MCF 10A (cell line): ENCODE measurements at regions not wholly inside any gene's neighbourhood (a gene's known extent, or its start where the extent isn't known, plus 50 kb on each side); places are given as distances from the start of the nearest gene placed in this dataset.

ENCODE experiments used
- BruUV-seq: library from RNA; stranded (reverse); fragments of 400-500 nt; replicated peaks from 2 replicates; lab custom pipeline; 2021; lab: Mats Ljungman, UMichigan
- CTCF ChIA-PET: fragments of 300-600 bp; sonication (Branson Sonifier 250); formaldehyde crosslinking; extraction: SDS; loops from one replicate; lab custom pipeline; 2021; ENCODE audit warnings: antibody characterized with exemption, inconsistent platforms; lab: Yijun Ruan, JAX
- POLR2A ChIA-PET: fragments of 300-600, 350-650 bp; sonication (Branson Sonifier 250); formaldehyde crosslinking; extraction: SDS; loops from one replicate; lab custom pipeline; 2020; ENCODE audit warnings: antibody characterized with exemption, inconsistent platforms; lab: Yijun Ruan, JAX
- DNase-seq: peaks from one replicate; pipeline ENCODE4 v3.0.0-alpha.2; 2018; ENCODE audit not compliant: unreplicated experiment
- H3K27ac Mint-ChIP-seq: one replicate; pipeline ENCODE4 v1.8.0; 2022; ENCODE audit warnings: mild to moderate bottlenecking, low read depth, mixed read lengths; ENCODE audit not compliant: unreplicated experiment
- H3K27me3 Mint-ChIP-seq: one replicate; pipeline ENCODE4 v1.8.0; 2022; ENCODE audit warnings: mixed read lengths; ENCODE audit not compliant: insufficient read depth, unreplicated experiment
- H3K36me3 Mint-ChIP-seq: one replicate; pipeline ENCODE4 v1.8.0; 2022; ENCODE audit warnings: mild to moderate bottlenecking, moderate library complexity, mixed read lengths; ENCODE audit not compliant: insufficient read depth, unreplicated experiment
- H3K4me1 Mint-ChIP-seq: one replicate; pipeline ENCODE4 v1.8.0; 2022; ENCODE audit warnings: mixed read lengths; ENCODE audit not compliant: insufficient read depth, unreplicated experiment
- H3K4me3 Mint-ChIP-seq: one replicate; pipeline ENCODE4 v1.8.0; 2022; ENCODE audit warnings: mild to moderate bottlenecking, moderate library complexity, mixed read lengths; ENCODE audit not compliant: unreplicated experiment
- H3K9me3 Mint-ChIP-seq: one replicate; pipeline ENCODE4 v1.8.0; 2022; ENCODE audit warnings: mixed read lengths; ENCODE audit not compliant: unreplicated experiment
- CTCF ChIP-seq: fragments of 200-600 bp; IDR thresholded peaks from one replicate; pipeline ENCODE4 v1.8.0; 2022; ENCODE audit warnings: antibody characterized with exemption, mild to moderate bottlenecking; ENCODE audit not compliant: unreplicated experiment
- intact Hi-C: fragments of 100-400 bp; cut with micrococcal nuclease; formaldehyde crosslinking; loops from 2 replicates; pipeline ENCODE4 v1.14.1; 2022

- ChIA-PET POLR2A (no interaction called here), CTCF (no interaction called here)
- Mint-ChIP-seq H3K27ac (no peak overlapping the region), H3K27me3 (peaks cover 54% of the 10 kb centered on the region), H3K36me3 (no peaks in the 10 kb centered on the region), H3K4me1 (no peaks in the 10 kb centered on the region), H3K4me3 (no peak overlapping the region), H3K9me3 (no peaks in the 10 kb centered on the region)
- BruUV-seq = no TSS peak
- TF ChIP-seq CTCF = no peak
- DNase-seq = peak; percentile 11
- intact Hi-C loops = no loop called here
Observed at GRCh38 chr3:76646921-76647562, 392.9 kb upstream of the ROBO2 start.

GRCh38 chr3:76651784-76652183 is 388.1 kb upstream of the ROBO2 start:
- Mint-ChIP-seq H3K27me3 (peaks cover 59% of the 10 kb centered on the region), H3K4me3 (no peak overlapping the region), H3K36me3 (no peaks in the 10 kb centered on the region), H3K4me1 (no peaks in the 10 kb centered on the region), H3K9me3 (no peaks in the 10 kb centered on the region), H3K27ac (no peak overlapping the region)
- no peak for TF ChIP-seq CTCF
- ChIA-PET POLR2A (no interaction called here), CTCF (no interaction called here)
- DNase-seq = no peak
- no TSS peak for BruUV-seq
- intact Hi-C loops = no loop called here

DNA sequence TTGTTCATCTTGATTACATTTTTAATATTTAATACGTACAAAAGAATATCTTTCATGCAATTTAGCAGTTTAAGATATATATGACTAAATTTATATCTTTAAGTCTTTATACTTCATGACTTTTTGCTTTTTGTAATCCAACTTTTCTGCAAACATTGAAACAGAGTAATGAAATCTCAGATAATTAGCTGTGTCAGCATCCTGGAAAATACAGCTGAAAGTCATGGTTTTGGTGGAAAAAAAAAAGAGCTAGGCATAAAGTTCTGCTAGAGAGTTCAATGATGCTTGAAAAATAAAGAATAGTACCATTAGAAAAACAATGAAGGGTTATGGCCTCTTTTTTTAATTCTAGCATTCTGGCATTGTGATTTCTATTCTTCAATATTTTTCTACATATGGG is 387.4 kb upstream of the ROBO2 start:
- BruUV-seq = no TSS peak
- Mint-ChIP-seq H3K36me3 (no peaks in the 10 kb centered on the region), H3K9me3 (no peaks in the 10 kb centered on the region), H3K27me3 (peaks cover 60% of the 10 kb centered on the region), H3K4me3 (no peak overlapping the region), H3K4me1 (no peaks in the 10 kb centered on the region), H3K27ac (no peak overlapping the region)
- TF ChIP-seq CTCF = no peak
- intact Hi-C loops = no loop called here
- ChIA-PET POLR2A (no interaction called here), CTCF (no interaction called here)
- DNase-seq = no peak

GRCh38 chr3:76653640-76654251 is 386.2 kb upstream of the ROBO2 start:
- H3K36me3 Mint-ChIP-seq = no peaks in the 10 kb centered on the region
- ChIA-PET POLR2A (no interaction called here), CTCF (no interaction called here)
- H3K27me3 Mint-ChIP-seq = peaks cover 68% of the 10 kb centered on the region
- H3K9me3 Mint-ChIP-seq = no peaks in the 10 kb centered on the region
- no TSS peak for BruUV-seq
- H3K4me3 Mint-ChIP-seq = no peak overlapping the region
- no peak for DNase-seq
- no peak for TF ChIP-seq CTCF
- H3K4me1 Mint-ChIP-seq = no peaks in the 10 kb centered on the region
- intact Hi-C loops = no loop called here
- H3K27ac Mint-ChIP-seq = no peak overlapping the region
